ENCODE measurements at regions not wholly inside any gene's neighbourhood (a gene's known extent, or its start where the extent isn't known, plus 50 kb on each side); places are given as distances from the start of the nearest gene placed in this dataset.
"Not testable (repeated sequence)": the region's sequence is repeated elsewhere in the genome, so short reads cannot be mapped to it uniquely, and the experiment has no call there.

DNA sequence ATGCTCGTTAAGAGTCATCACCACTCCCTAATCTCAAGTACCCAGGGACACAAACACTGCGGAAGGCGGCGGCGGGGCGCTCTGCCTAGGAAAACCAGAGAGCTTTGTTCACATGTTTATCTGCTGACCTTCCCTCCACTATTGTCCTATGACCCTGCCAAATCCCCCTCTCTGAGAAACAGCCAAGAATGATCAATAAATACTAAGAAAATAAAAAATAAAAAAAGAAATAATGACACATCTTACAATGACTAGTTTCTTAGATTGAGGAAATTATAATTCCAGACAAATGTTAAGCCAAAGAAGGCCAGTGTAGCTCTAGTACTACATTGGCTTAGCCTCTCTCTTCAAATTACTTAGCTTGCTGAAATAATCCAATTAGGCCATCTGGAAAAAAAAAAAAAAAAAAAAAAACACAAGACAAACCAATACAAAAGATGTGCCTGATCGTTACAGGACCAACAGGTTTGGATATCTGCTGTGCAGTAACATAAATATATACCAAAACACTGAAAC is 58.0 kb downstream of the ANXA2R start:
- Histone ChIP-seq H3F3A (ENCODE audit: insufficient read depth) (peaks cover 23% of the 10 kb centered on the region), H3K36me3 (ENCODE audit: low read depth) (no peaks in the 10 kb centered on the region), H3K9me3 (ENCODE audit: low read depth) (no peaks in the 10 kb centered on the region), H3K4me1 (ENCODE audit: insufficient read depth) (peaks cover 26% of the 10 kb centered on the region), H3K4me3 (no peak overlapping the region), H2AFZ (peak overlapping the region; percentile 24; the same call in 1 of the 2 replicates), H4K20me1 (ENCODE audit: insufficient read depth) (no peaks in the 10 kb centered on the region), H3K79me2 (ENCODE audit: insufficient read depth) (no peaks in the 10 kb centered on the region), H3K9ac (no peak overlapping the region), H3K27ac (no peak overlapping the region), H3K27me3 (replicated peaks; ENCODE audit: insufficient read depth) (no peaks in the 10 kb centered on the region), H3K9me2 (ENCODE audit: insufficient read depth) (no peaks in the 10 kb centered on the region), H3K4me2 (ENCODE audit: unreplicated experiment) (no peak overlapping the region)
- in situ Hi-C loops (cut with MboI) = no loop called here
- WGBS, 2 experiments (ENCODE audit: low coverage in 1 of 2, low lambda C conversion rate in 2 of 2, missing lambda C conversion rate in 2 of 2) = 49 to 52% methylated on average over 7 of the region's 7 CpGs
- TF ChIP-seq EZH2phosphoT487 (IDR thresholded peaks at IDR 0.05; ENCODE audit: insufficient read depth, low read depth) (no peak), EZH2 (IDR thresholded peaks at IDR 0.05; ENCODE audit: insufficient read depth, poor library complexity, severe bottlenecking) (no peak)
- no peak for DNase-seq

DNA sequence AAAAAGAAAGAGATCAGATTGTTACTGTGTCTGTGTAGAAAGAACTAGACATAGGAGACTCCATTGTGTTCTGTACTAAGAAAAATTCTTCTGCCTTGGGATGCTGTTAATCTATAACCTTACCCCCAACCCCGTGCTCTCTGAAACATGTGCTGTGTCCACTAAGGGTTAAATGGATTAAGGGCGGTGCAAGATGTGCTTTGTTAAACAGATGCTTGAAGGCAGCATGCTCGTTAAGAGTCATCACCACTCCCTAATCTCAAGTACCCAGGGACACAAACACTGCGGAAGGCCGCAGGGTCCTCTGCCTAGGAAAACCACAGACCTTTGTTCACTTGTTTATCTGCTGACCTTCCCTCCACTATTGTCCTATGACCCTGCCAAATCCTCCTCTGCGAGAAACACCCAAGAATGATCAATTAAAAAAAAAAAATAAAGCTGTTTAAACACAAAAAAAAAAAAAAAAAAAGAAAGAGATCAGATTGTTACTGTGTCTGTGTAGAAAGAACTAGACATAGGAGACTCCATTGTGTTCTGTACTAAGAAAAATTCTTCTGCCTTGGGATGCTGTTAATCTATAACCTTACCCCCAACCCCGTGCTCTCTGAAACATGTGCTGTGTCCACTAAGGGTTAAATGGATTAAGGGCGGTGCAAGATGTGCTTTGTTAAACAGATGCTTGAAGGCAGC is 58.6 kb downstream of the ANXA2R start:
- H3F3A ChIP-seq (ENCODE audit: insufficient read depth) = peaks cover 21% of the 10 kb centered on the region
- not testable (repeated sequence) for H3K36me3 ChIP-seq (ENCODE audit: low read depth); DNase-seq

DNA sequence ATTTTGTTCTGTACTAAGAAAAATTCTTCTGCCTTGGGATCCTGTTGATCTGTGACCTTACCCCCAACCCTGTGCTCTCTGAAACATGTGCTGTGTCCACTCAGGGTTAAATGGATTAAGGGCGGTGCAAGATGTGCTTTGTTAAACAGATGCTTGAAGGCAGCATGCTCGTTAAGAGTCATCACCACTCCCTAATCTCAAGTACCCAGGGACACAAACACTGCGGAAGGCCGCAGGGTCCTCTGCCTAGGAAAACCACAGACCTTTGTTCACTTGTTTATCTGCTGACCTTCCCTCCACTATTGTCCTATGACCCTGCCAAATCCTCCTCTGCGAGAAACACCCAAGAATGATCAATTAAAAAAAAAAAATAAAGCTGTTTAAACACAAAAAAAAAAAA is 59.1 kb downstream of the ANXA2R start:
- H3K9ac ChIP-seq; H2AFZ ChIP-seq; H3K79me2 ChIP-seq (ENCODE audit: insufficient read depth); in situ Hi-C loops (cut with MboI); H3K36me3 ChIP-seq (ENCODE audit: low read depth); H3K4me2 ChIP-seq (ENCODE audit: unreplicated experiment); H3K9me2 ChIP-seq (ENCODE audit: insufficient read depth); DNase-seq; H3K9me3 ChIP-seq (ENCODE audit: low read depth); H4K20me1 ChIP-seq (ENCODE audit: insufficient read depth); H3K4me3 ChIP-seq; H3K27me3 ChIP-seq (replicated peaks; ENCODE audit: insufficient read depth); H3K27ac ChIP-seq: not testable (repeated sequence)
- Histone ChIP-seq H3K4me1 (ENCODE audit: insufficient read depth) (peaks cover 20% of the 10 kb centered on the region), H3F3A (ENCODE audit: insufficient read depth) (peaks cover 16% of the 10 kb centered on the region)
- no CpG with 5 or more reads among the region's 5 CpGs for WGBS, 2 experiments (ENCODE audit: low coverage in 1 of 2, low lambda C conversion rate in 2 of 2, missing lambda C conversion rate in 2 of 2)

More for the DNA sequence above, 58.6 kb downstream of the ANXA2R start:
- H3K79me2 ChIP-seq (ENCODE audit: insufficient read depth); H3K27me3 ChIP-seq (replicated peaks; ENCODE audit: insufficient read depth); H3K4me2 ChIP-seq (ENCODE audit: unreplicated experiment); H2AFZ ChIP-seq; in situ Hi-C loops (cut with MboI); H3K9ac ChIP-seq; H3K9me3 ChIP-seq (ENCODE audit: low read depth); H3K4me3 ChIP-seq; H3K27ac ChIP-seq; H4K20me1 ChIP-seq (ENCODE audit: insufficient read depth); H3K9me2 ChIP-seq (ENCODE audit: insufficient read depth): not testable (repeated sequence)
- WGBS, 2 experiments (ENCODE audit: low coverage in 1 of 2, low lambda C conversion rate in 2 of 2, missing lambda C conversion rate in 2 of 2) = 50% methylated on average over 1 of the region's 8 CpGs; no CpG with 5 or more reads in 1 of the 2 experiments
- peaks cover 26% of the 10 kb centered on the region for H3K4me1 ChIP-seq (ENCODE audit: insufficient read depth)

GRCh38 chr5:42980391-42980790 is 59.7 kb downstream of the ANXA2R start:
- peaks cover 14% of the 10 kb centered on the region for H3K4me1 ChIP-seq (ENCODE audit: insufficient read depth)
- H3K9me3 ChIP-seq (ENCODE audit: low read depth); H2AFZ ChIP-seq; H3F3A ChIP-seq (ENCODE audit: insufficient read depth); H3K36me3 ChIP-seq (ENCODE audit: low read depth); H3K27ac ChIP-seq; H3K9me2 ChIP-seq (ENCODE audit: insufficient read depth); H3K4me3 ChIP-seq; H3K79me2 ChIP-seq (ENCODE audit: insufficient read depth); DNase-seq; in situ Hi-C loops (cut with MboI); H3K27me3 ChIP-seq (replicated peaks; ENCODE audit: insufficient read depth); H4K20me1 ChIP-seq (ENCODE audit: insufficient read depth); H3K4me2 ChIP-seq (ENCODE audit: unreplicated experiment); H3K9ac ChIP-seq: not testable (repeated sequence)
- 84% methylated on average over 20 of the region's 36 CpGs; no CpG with 5 or more reads in 1 of the 2 experiments for WGBS, 2 experiments (ENCODE audit: low coverage in 1 of 2, low lambda C conversion rate in 2 of 2, missing lambda C conversion rate in 2 of 2)

DNA sequence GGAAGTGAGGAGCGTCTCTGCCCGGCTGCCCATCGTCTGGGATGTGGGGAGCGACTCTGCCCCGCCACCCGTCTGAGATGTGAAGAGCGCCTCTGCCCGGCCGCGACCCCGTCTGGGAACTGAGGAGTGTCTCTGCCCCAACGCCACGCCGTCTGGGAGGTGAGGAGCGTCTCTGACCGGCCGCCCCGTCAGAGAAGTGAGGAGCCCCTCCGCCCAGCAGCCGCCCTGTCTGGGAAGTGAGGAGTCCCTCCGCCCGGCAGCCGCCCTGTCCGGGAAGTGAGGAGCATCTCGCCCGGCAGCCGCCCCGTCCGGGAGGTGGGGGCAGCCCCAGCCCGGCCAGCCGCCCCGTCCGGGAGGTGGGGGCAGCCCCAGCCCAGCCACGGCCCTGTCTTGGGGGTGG is 60.9 kb downstream of the ANXA2R start:
- H3K36me3 ChIP-seq (ENCODE audit: low read depth); H3K9me3 ChIP-seq (ENCODE audit: low read depth); H2AFZ ChIP-seq; H3K9me2 ChIP-seq (ENCODE audit: insufficient read depth); H3K9ac ChIP-seq; H3K4me2 ChIP-seq (ENCODE audit: unreplicated experiment); H3K4me1 ChIP-seq (ENCODE audit: insufficient read depth); H3K27me3 ChIP-seq (replicated peaks; ENCODE audit: insufficient read depth); DNase-seq; in situ Hi-C loops (cut with MboI); H4K20me1 ChIP-seq (ENCODE audit: insufficient read depth); H3K79me2 ChIP-seq (ENCODE audit: insufficient read depth); H3F3A ChIP-seq (ENCODE audit: insufficient read depth); H3K4me3 ChIP-seq; H3K27ac ChIP-seq: not testable (repeated sequence)
- 94% methylated on average over 6 to 20 of the region's 34 CpGs for WGBS, 2 experiments (ENCODE audit: low coverage in 1 of 2, low lambda C conversion rate in 2 of 2, missing lambda C conversion rate in 2 of 2)
